ENCODE measurements at regions not wholly inside any gene's neighbourhood (a gene's known extent, or its start where the extent isn't known, plus 50 kb on each side); places are given as distances from the start of the nearest gene placed in this dataset.
"Not testable (repeated sequence)": the region's sequence is repeated elsewhere in the genome, so short reads cannot be mapped to it uniquely, and the experiment has no call there.

- no peak for DNase-seq
Observed at GRCh38 chr20:26216025-26216424, 519.4 kb upstream of the ZNF337 start.

DNA sequence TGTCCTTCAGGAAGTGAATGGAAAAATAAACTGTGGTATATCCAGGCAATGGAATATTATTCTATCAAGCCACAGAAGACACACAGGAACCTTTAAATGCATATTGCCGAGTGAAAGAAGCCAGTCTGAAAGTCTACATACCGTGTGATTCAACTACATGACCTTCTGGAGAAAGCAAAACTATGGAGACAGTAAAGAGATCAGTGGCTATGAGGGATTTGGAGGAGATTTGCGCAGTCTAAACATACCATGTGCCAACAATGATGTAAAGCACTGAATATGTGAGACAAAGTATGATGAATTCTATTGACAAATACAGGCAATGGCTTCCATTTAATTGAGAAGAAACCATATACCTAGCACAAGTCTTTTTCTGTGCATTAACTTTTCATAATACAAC lies 518.3 kb upstream of the ZNF337 start:
- DNase-seq = no peak

DNA sequence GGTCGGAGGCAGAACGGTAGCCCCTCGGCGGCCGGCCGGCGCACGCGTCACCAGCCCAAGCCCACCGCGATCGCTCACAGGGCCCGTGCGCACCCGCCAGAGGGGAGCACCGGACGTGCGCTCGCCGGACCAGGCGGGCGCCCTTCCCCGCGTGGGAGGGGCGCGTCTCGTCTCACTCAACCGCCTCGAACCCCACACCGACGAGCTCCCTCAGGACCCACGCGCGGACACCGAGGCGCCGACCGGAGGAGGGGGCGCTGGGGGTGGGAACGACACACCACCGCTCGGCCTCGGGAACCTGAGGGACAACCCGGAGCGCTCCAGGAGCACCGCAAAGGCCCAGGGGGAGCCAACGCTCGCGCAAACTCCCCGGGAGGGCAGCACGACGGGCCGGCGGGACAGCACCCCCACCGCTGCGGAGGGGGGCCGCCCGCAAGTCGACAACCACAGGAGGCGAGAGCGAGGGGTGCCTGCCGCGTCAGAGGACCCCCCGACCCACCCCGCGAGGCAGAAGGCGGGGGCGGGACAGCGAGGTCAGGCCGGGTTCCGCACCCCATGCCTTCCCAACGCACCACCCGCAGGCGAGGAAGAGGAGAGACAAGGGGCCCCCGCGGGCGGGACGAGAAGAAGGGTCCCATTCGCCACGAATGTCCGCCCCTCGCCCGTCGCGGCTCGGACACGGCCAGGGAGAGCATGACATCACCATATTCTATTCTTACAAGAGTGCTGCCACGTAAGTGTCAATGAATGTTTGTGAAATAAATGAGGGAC lies 512.7 kb upstream of the ZNF337 start:
- peak in 3 of 5 experiments; percentile 2 to 7 (median 3) for DNase-seq

GRCh38 chr20:26208296-26209091 lies 511.8 kb upstream of the ZNF337 start:
- peak in 3 of 5 experiments; percentile 10 to 41 (median 11) for DNase-seq

- peak in 1 of 5 experiments; percentile 2 for DNase-seq
Observed at GRCh38 chr20:26207967-26208295, 511.3 kb upstream of the ZNF337 start.

DNA sequence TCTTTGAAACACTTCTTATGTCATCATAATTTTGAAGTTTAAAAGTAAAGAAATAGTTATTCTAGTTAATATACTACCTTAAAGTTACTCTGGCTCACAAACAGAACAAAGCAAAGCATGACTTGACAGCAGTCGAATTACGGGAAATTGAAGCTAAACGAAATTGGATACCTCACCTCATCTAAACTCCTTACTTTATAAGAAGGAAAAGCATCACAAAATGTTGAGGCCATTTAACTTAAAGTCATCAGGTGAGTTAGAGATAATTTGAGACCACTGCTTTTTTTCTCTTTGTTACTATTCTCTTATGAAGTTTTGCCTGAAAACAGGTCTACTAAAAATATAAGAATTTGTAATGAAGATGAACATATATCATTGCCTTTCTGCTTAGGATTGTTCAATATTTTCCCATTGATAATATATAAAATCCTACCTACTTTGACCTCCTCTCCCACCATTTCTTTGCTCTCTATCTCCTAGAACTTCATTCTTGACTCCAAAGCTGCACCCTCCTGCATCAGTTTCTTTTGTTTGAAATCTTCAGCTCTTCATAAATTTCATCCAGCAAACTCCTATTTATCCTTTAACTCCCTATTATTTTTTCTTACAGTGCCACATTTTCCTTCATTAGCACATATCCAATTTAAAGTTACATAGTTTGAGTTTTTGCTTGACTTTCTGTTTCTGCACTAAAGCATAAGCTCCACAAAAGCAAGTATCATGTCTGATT lies 510.7 kb upstream of the ZNF337 start:
- no peak for DNase-seq

GRCh38 chr20:26205350-26205749 lies 508.7 kb upstream of the ZNF337 start:
- DNase-seq = no peak

GRCh38 chr20:26201026-26201425 lies 504.4 kb upstream of the ZNF337 start:
- DNase-seq = not testable (repeated sequence)

DNA sequence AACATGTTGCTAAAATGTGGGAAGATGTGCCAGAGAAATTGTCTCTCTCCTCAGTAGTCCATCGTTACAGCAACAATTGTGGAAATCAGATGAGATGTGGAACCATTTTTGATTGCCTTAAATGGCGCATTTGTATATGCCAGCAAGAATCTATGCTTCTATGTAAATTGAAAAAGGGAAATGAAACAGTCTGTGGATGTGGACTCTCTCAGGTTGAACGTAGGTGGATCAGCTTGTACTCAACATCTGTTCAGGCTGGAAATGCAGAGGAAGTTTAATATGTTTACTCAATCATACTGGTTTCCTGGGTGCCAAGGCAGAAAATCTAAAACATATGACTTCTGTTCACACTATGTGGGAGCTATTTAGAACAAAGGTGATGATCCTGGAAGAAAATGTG lies 490.7 kb upstream of the ZNF337 start:
- DNase-seq = not testable (repeated sequence)

GRCh38 chr20:26183720-26184119 lies 487.1 kb upstream of the ZNF337 start:
- DNase-seq = not testable (repeated sequence)

DNA sequence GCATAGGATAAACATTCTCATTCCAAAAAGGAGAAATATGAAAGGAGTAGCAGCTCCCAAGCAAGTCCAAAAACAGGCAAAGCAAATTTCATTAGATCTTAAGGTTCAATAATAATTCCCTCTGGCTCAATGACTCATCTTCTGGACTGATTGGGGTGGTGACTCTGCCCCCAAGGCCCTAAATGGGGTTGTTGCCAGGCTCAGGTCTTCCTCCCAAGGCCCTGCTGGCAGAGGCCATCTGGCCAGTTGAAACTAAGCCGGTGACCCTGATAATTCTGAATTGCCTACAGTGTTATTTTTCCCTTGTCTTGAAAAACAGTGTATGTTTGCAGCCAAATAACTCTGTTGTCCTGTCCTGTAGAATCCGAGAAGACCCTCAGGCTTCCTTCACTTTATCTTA lies 484.7 kb upstream of the ZNF337 start:
- not testable (repeated sequence) for DNase-seq

DNA sequence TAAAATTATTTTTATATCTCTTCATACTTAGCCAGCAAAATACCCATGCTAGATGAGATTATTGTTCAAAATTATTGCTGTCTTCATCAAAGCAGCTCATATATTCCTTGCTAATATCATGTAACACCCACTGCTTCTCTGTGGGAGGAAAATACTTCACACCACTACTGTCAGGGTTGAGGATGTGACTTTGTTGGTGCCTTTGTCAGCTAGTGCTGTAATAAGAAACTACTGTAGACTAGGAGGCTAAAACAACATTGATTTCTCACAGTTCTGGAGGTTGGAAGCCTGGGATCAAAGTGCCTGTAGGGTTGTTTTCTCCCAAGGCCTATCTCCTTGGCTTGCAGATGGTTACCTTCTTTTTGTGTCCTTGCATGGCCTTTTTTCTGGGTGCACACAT lies 475.2 kb upstream of the ZNF337 start:
- not testable (repeated sequence) for DNase-seq

- no peak for DNase-seq
Observed at GRCh38 chr20:26169506-26169905, 472.9 kb upstream of the ZNF337 start.

DNA sequence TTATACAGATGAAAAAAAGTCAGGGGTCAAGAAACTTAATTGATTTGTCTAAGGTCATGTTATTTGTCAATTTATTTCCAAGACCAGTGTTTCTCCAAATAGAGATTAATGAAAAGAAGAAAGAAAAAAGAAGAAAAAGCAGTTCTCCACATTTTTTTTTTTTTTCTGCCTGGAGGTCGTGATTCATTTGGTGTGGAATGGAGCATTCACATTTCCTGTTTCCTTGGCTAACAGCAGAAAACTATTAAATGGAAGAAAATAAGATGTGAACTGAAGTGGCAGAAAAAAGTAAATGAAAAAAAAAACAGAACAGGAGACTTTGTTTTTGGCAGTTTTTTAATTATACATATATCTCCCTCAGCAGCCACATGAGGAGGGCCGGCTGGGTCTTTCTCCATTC lies 470.8 kb upstream of the ZNF337 start:
- no peak for DNase-seq

GRCh38 chr20:26163890-26164289 lies 467.2 kb upstream of the ZNF337 start:
- no peak for DNase-seq

DNA sequence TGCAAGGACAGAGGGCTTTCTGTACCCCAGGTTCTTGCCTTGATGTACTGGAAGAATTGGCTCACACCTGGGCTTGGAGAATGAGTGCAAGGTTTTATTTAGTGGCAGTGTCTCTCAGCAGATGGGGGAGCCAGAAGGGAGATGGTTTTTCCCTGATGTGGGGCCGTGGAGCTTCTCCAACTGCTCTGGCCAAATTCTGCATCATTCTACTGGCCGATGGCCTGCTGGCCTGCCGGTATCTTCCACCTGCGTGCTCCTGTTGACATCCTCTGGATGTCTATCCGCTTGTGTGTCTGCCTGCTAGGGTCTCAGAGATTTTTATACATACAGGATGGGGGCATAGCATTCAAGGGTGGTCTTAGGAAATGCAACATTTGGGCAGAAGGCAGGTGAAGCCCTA lies 466.5 kb upstream of the ZNF337 start:
- not testable (repeated sequence) for DNase-seq

DNA sequence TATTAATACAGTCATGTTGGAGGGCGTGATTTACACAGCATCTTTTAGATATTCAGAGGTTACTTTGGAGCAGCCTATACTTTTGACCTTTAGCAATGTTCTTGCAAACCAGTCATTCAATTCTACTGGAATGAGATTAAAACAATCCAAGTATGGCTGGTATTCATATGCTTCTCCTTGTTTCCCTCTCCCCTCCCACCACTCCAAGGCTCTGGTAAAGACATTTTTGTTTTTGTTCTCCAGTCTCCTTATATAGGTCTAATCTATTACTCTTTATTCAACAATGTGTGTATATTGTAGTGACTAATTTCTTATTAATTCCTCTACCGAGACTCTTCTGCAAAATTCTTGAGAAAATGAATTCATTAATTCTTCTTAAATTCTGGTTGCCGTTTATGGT lies 465.1 kb upstream of the ZNF337 start:
- not testable (repeated sequence) for DNase-seq

DNA sequence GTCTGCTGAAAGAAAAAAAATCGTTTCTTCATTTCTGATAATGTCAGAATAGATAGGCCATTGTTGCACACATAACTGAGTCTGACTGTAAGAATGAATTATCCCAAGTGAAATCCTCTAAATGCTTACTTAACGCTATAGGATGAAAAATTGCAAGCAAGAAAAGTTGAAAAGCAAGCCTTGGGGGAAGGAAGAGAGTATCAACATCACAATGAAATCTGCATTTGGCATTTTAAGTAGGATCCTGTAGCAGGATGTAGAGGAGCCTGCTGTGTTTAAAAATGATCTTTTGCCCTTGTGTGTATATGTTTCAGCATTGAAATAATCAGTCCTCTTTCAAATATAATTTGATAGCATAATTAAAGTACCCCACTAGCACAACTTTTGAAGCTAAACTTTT lies 464.3 kb upstream of the ZNF337 start:
- DNase-seq = not testable (repeated sequence)

- no peak for DNase-seq
Observed at GRCh38 chr20:26154224-26154623, 457.6 kb upstream of the ZNF337 start.

DNA sequence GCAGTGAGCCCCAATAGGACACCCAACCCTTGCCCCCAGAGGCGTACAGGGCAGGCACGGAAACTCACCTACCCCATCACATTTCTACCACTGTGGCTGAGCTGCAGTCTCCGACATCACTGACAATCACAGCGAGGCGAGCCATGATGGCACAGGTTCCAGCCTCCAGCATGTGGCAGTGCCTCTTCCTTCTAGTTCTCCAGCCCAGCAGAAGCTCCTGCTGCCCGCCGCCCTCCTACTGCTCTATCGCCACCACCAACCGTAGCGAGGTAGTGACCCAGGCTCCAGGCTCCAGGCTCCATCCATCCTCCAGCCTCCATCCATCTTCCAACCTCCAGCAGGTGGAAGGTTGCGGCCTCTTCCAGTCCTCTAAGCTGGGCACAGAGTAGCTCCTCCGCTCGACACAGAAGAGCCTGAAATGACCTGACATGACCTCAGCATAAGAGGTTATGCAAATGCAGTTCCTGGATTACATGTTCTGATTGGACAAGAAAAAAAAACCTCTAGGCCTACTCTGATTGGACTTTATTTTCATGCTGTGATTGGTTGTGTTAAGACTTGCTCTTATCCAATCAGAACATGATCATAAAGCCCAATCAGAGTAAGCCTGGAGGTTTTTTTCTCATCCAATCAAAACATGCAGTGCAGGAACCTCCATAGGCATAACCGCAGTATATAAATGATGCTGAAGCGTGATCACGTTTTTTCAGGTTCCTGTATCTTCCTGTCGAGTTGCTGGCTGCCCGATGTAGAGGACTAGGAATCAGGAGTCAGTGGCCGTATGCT lies 438.9 kb upstream of the ZNF337 start:
- no peak for DNase-seq

DNA sequence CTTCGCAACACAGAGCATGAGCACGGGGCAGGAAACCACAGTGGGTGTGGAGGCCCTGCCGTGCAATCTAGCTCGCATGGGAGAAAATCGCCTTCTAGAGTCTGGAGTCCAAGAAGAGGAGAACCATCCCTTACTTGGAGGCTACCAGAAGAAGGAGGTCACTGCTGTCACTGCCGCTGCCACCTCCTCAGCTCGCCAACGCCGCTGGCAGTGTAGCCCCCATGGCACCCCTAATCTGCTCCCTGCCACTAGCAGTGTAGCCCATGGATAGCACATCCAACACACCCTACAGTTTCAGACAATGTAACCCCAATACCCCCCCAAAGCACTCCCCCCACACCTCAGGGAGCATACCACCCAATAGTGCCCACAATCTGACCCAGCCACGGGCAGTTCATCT lies 438.0 kb upstream of the ZNF337 start:
- no peak for DNase-seq

GRCh38 chr20:26133794-26134193 lies 437.1 kb upstream of the ZNF337 start:
- not testable (repeated sequence) for DNase-seq

DNA sequence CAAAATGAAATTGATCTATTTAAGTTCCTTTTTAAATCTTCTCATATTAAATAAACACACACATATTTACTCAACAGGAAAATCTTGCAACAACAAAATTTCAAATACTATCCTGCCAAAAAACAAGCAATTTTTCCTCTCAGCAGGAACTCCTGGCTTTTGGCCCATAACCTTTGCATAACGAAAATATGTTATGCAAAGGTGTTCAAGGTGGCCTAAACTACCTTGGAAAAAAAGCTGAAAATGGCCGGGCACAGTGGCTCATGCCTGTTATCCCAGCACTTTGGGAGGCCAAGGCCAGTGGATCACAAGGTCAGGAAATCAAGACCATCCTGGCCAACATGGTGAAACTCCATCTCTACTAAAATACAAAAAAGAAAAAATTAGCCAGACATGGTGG lies 424.3 kb upstream of the ZNF337 start:
- DNase-seq = not testable (repeated sequence)
